PC-9 (cell line): ENCODE measurements at regions not wholly inside any gene's neighbourhood (a gene's known extent, or its start where the extent isn't known, plus 50 kb on each side); places are given as distances from the start of the nearest gene placed in this dataset.
"Not testable (repeated sequence)": the region's sequence is repeated elsewhere in the genome, so short reads cannot be mapped to it uniquely, and the experiment has no call there.

Experiments
- CTCF ChIP-seq: fragments of 200-600 bp; sonication (generic); conservative IDR thresholded peaks from 2 replicates; pipeline ENCODE4 v1.6.1; 2017; ENCODE audit warnings: mixed run types, antibody characterized with exemption, mild to moderate bottlenecking, moderate library complexity
- EZH2 ChIP-seq: fragments of 200-600 bp; sonication (generic); IDR thresholded peaks from 2 replicates; pipeline ENCODE4 v1.8.0; 2017; ENCODE audit warnings: antibody characterized with exemption, low read depth

DNA sequence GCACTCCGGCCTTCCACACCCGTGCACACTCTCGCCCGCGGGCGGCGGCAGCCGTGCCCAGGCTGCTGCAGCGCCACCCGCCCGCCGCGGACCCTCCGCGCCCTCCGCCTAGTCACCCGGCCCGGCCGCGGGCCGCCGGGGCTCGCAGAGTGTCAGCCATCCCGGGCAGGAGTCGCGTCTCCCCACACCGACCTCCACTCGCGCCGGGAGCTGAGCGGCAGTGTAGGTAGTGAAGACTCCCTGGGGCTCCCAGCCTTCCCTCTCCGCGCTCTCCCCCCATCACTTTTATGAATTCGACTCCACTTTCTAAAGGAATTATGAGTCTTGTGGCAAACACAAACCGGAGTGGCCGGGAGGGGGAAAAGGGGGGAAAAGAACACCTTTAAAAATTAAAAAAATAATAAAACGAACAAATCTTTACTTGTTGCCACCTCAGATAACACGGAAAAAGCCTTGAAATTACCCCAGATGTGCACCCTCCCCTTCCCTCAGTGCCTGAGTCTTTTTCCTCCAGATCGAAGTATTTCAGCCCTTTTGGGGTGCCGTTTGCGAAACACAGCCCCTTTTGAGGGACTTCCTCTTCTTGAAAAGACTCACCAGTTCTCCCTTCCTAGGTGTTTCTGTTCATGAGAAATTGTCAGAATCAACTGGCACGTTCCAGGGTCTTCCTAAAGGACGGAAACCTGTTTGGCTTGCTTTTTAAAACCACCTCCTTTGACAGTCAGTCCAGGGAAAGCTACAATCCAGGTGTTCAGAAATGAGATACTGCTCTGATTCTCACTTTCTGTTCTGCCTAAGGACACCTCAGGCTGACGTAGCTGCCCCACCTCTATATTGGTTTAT is 72.4 kb upstream of the NBPF8 start:
- TF ChIP-seq CTCF, EZH2: not testable (repeated sequence)
